ENCODE measurements at regions not wholly inside any gene's neighbourhood (a gene's known extent, or its start where the extent isn't known, plus 50 kb on each side); places are given as distances from the start of the nearest gene placed in this dataset.

DNA sequence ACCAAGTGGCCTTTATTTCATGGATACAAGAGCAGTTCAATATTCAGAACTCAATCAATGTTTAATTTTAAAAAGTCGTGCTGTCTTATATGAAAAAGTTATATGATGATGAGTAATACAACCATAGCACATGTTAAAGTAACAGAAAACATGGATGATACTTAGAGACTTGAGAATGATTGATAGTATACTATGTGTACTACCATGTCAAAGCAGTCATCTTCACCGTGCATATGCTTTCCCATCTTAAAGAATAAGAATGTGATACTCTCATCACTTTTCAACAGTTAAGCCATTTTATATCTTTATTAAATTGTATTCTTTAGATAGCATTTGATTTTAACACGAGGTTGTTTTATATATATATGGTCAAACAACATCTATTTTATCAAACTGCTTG lies 535.9 kb upstream of the ADAMTS5 start:
- no peak for DNase-seq (ENCODE audit: low read depth in 2 of 2, low spot score in 1 of 2)

- DNase-seq (ENCODE audit: low read depth in 2 of 2, low spot score in 1 of 2), result no peak
These were observed 531.1 kb upstream of the ADAMTS5 start for GRCh38 chr21:27498025-27498424.

DNA sequence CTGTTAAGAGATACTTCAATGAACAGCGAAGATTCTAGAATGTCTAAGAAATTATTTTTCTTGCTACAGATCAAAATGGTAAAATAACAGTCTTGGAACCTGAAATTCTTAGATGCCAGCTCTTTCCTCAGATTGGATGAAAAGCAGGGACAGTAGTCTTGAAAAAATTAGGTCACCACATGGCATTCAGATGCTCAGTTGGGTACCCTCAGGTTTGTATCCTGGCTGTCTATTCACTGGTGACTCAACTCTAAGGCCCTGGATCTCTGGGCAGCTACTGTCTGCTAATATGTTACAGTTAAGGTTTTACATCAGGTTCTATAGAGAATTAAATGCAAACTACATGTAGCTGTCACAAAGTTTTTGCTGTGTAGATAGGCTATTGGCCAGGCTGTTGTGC lies 528.9 kb upstream of the ADAMTS5 start:
- no peak for DNase-seq (ENCODE audit: low read depth in 2 of 2, low spot score in 1 of 2)

GRCh38 chr21:27493542-27493941 lies 526.7 kb upstream of the ADAMTS5 start:
- no peak for DNase-seq (ENCODE audit: low read depth in 2 of 2, low spot score in 1 of 2)

DNA sequence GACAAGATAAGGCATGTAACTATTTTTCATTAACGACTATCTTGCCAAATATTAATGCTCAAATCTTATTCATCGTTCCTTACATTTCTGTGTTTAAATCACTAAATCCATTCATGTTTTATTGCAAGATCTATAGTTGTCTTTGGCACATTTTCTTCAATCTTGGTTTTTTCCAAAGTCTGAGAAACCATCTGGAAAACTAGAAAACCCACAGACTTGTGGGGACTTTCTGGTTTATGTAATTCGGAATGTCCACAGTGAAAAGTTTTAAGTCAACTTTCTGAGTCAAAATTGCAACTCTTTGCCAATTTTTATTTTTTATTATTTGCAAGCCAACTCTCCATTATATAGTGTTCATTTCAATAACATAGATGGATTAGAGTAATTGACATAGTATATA lies 520.8 kb upstream of the ADAMTS5 start:
- DNase-seq (ENCODE audit: low read depth in 2 of 2, low spot score in 1 of 2), result no peak

- DNase-seq (ENCODE audit: low read depth in 2 of 2, low spot score in 1 of 2), result no peak
These were observed 514.0 kb upstream of the ADAMTS5 start for GRCh38 chr21:27480841-27481261.

- DNase-seq (ENCODE audit: low read depth in 2 of 2, low spot score in 1 of 2), result no peak
These were observed 510.4 kb upstream of the ADAMTS5 start for GRCh38 chr21:27477296-27477695.

GRCh38 chr21:27476696-27477095 lies 509.8 kb upstream of the ADAMTS5 start:
- no peak for DNase-seq (ENCODE audit: low read depth in 2 of 2, low spot score in 1 of 2)

GRCh38 chr21:27475363-27475955 lies 508.6 kb upstream of the ADAMTS5 start:
- no peak for DNase-seq (ENCODE audit: low read depth in 2 of 2, low spot score in 1 of 2)

DNA sequence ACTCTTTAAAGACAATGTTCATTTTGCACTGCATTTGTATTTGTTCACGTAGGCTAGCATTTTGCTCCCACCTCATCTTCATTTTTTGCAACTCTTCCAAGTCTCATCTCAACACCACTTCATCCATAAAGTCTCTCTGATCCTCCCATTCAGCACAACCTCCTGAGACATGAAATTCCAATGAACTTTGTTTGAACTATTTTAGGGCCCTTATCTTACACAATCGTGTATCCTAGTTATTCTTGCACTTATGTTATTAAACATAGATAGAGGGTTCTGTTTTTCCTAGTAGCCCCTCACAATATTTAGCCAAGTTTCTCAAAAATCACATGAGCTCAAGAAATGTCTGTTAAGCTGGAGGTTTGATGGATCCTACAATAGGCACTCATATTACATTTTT lies 500.5 kb upstream of the ADAMTS5 start:
- no peak for DNase-seq (ENCODE audit: low read depth in 2 of 2, low spot score in 1 of 2)

- no peak for DNase-seq (ENCODE audit: low read depth in 2 of 2, low spot score in 1 of 2)
These were observed 499.3 kb upstream of the ADAMTS5 start for GRCh38 chr21:27466140-27466539.

- no peak for DNase-seq (ENCODE audit: low read depth in 2 of 2, low spot score in 1 of 2)
These were observed 497.8 kb upstream of the ADAMTS5 start for GRCh38 chr21:27464648-27465047.

DNA sequence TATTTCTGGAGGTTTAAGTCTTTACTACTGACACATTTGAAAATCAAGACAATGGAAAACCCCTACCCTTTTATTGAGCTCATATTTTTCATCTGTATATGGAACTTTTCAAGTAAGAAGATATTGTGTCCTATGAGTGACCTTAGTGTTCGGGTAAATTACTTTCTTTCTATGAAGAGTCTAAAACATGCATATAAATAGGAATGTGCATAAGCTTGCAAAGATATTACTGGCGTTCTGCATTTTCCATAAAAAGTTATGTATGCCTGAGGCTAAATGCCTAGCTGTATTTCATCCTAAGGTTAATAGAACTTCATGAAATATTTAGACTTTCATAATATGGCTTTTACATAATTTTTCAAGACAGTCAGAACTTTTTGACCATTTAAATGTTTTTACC lies 495.8 kb upstream of the ADAMTS5 start:
- no peak for DNase-seq (ENCODE audit: low read depth in 2 of 2, low spot score in 1 of 2)

GRCh38 chr21:27454234-27454633 lies 487.3 kb upstream of the ADAMTS5 start:
- DNase-seq (ENCODE audit: low read depth in 2 of 2, low spot score in 1 of 2), result no peak

DNA sequence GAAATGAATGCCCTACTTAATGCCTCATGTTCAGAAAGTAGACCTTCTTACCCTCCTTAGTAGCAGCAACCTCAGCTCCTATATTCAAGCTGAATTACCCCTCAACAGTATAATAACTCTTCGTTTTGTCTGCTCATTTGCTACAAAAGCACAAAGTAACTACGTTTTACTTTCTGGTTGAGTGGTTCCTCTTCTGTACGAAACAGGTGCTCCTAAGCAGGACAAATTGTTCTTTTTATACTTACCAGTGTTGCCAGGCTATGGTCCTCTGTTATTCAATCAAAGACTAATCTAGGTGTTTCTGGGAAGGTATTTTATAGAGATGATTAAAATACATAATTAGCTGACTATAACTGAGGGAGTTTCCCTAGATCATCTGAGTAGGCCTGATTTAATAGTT lies 484.2 kb upstream of the ADAMTS5 start:
- DNase-seq (ENCODE audit: low read depth in 2 of 2, low spot score in 1 of 2), result no peak

GRCh38 chr21:27450216-27450615 lies 483.3 kb upstream of the ADAMTS5 start:
- DNase-seq (ENCODE audit: low read depth in 2 of 2, low spot score in 1 of 2), result no peak

DNA sequence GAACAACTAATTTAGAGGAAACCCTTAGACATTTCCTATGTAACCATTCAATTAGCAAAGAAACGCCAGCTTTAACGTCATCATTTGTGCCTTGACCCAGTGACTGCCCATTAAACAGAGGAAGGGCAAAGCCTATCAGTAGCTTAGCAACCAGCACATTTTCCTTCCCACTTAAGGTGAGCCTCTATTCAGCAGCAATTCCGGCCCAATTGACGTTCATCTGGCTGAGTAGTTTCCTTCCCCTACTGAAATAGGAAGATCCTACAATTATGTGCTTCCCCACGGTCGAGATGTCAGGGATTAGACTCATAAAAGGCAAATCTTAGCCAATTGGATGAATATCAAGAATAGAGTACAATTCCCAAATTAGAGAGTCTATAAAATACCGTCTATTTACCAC lies 482.1 kb upstream of the ADAMTS5 start:
- DNase-seq (ENCODE audit: low read depth in 2 of 2, low spot score in 1 of 2), result no peak

- no peak for DNase-seq (ENCODE audit: low read depth in 2 of 2, low spot score in 1 of 2)
These were observed 481.0 kb upstream of the ADAMTS5 start for GRCh38 chr21:27447843-27448242.

DNA sequence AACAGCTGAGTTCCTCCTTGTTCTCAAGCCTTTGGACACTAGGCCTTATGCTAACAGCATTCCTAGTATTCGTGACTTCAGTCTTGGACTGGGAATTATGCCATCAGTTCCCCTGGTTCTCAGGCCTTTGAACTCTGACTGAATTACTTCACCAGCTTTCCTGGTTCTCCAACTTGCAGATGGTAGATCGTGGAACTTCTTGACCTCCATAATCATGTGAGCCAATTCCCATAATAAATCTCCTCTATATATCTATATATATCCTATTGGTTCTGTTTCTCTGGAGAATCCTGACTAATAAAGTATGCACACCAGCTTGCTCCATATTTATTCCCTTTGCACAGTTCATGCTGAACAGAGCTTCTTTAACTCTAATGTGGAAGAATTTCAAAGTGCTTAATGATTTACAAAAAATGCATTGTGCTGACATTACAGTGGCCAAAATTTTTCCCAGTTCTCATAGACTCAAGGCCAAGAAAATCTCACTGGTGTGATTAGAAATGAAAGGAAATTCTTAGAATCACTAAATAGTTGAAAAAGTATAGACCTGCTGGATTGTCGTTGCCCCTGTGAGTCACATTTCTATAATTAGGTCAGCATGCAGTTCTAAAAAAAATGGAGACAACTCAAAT lies 462.9 kb upstream of the ADAMTS5 start:
- no peak for DNase-seq (ENCODE audit: low read depth in 2 of 2, low spot score in 1 of 2)

- no peak for DNase-seq (ENCODE audit: low read depth in 2 of 2, low spot score in 1 of 2)
These were observed 459.3 kb upstream of the ADAMTS5 start for GRCh38 chr21:27426196-27426595.

GRCh38 chr21:27425574-27425973 lies 458.7 kb upstream of the ADAMTS5 start:
- no peak for DNase-seq (ENCODE audit: low read depth in 2 of 2, low spot score in 1 of 2)

DNA sequence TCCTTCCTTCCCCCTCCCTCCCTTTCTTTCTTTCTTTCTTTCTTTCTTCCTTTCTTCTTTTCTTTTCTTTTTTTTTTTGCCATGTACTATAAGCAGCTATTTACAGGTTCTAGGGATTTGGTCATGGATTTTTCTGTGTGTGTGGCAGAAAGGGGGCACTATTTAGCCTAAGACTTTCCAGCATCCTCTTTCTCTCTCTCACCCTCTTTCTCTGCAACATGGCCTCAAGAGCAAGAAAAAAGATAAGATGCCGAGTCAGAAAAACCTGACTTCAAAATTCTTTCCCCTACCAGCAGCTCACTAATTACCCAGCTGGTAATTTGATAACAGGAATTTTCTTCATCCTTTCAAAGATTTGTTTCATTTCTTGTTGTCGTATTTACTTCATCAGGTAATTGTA lies 458.3 kb upstream of the ADAMTS5 start:
- DNase-seq (ENCODE audit: low read depth in 2 of 2, low spot score in 1 of 2), result no peak

DNA sequence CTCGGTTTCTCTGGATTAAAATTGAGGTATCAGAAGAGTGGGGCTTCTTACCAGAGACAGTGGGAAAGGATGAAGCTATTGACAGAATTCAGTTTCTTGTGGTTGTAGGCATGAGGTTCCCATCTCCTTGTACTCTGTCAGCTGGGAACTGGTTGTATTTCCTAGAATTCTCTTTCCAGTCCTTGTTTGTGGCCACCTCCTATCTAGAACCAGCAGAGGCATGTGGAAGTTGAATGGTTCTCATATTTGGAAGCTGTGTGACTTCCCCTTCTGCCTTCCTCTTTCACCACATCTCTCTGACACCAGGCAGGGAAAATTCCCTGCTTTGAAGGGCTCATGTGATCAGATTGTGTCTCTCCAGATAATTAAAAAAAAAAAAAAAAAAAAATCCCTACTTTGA lies 457.7 kb upstream of the ADAMTS5 start:
- no peak for DNase-seq (ENCODE audit: low read depth in 2 of 2, low spot score in 1 of 2)
